ENCODE measurements at regions not wholly inside any gene's neighbourhood (a gene's known extent, or its start where the extent isn't known, plus 50 kb on each side); places are given as distances from the start of the nearest gene placed in this dataset.

GRCh38 chr13:86201477-86201876 is 402.3 kb upstream of the SLITRK6 start:
- TF ChIP-seq, protein P1, sequence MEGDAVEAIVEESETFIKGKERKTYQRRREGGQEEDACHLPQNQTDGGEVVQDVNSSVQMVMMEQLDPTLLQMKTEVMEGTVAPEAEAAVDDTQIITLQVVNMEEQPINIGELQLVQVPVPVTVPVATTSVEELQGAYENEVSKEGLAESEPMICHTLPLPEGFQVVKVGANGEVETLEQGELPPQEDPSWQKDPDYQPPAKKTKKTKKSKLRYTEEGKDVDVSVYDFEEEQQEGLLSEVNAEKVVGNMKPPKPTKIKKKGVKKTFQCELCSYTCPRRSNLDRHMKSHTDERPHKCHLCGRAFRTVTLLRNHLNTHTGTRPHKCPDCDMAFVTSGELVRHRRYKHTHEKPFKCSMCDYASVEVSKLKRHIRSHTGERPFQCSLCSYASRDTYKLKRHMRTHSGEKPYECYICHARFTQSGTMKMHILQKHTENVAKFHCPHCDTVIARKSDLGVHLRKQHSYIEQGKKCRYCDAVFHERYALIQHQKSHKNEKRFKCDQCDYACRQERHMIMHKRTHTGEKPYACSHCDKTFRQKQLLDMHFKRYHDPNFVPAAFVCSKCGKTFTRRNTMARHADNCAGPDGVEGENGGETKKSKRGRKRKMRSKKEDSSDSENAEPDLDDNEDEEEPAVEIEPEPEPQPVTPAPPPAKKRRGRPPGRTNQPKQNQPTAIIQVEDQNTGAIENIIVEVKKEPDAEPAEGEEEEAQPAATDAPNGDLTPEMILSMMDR (IDR thresholded peaks at IDR 0.05; ENCODE audit: insufficient read depth, low read depth, low read length, missing control alignments), result no peak
- DNase-seq (ENCODE audit: low read depth), result no peak
- no peak overlapping the region for H3K4me3 ChIP-seq (ENCODE audit: low read depth, low read length)

DNA sequence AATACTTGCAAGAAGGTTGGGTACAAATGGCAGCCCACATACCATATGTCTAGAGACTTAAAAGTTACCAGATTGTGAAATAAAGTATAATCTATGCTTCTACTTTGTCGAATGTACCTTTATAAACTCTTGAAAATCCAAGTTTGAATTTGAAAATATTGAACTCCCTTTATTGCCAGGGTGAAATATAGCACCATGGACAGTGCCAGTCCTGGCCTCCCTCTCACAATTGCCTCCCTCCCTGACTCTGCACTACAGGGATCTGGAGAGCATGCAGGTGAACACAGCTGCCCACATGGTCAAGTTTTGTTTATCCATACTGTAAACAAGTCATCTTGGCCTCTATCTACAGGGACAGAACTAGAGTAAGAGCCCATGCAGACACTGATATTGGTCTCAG is 394.1 kb upstream of the SLITRK6 start:
- H3K4me3 ChIP-seq (ENCODE audit: low read depth, low read length), result no peak overlapping the region
- DNase-seq (ENCODE audit: low read depth), result no peak
- TF ChIP-seq, protein P1 (IDR thresholded peaks at IDR 0.05; ENCODE audit: insufficient read depth, low read depth, low read length, missing control alignments), result no peak

GRCh38 chr13:86188170-86188569 is 389.0 kb upstream of the SLITRK6 start:
- H3K4me3 ChIP-seq (ENCODE audit: low read depth, low read length), result no peak overlapping the region
- TF ChIP-seq, protein P1 (IDR thresholded peaks at IDR 0.05; ENCODE audit: insufficient read depth, low read depth, low read length, missing control alignments), result no peak
- DNase-seq (ENCODE audit: low read depth), result no peak

DNA sequence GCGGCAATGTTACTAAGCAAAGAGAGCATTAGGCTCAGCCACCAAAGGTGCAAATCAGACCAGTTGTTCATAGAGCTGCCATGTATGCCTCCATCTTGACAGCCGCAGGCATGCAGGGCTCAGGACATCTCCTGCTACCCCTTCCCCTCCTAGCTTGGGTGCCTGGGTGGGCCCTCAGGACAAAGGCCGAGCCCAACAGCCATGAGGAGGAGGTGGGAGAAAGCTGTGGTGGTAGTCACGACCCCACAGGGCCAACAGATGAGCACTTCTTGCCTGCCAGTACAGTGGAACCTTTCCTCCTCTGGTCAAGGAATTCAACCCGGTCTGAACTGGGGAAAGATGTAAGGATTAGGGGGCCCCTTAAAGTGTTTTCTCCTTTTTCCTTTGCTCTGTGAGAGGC is 386.4 kb upstream of the SLITRK6 start:
- H3K4me3 ChIP-seq (ENCODE audit: low read depth, low read length), result no peak overlapping the region
- TF ChIP-seq, protein P1 (IDR thresholded peaks at IDR 0.05; ENCODE audit: insufficient read depth, low read depth, low read length, missing control alignments), result no peak
- no peak for DNase-seq (ENCODE audit: low read depth)

DNA sequence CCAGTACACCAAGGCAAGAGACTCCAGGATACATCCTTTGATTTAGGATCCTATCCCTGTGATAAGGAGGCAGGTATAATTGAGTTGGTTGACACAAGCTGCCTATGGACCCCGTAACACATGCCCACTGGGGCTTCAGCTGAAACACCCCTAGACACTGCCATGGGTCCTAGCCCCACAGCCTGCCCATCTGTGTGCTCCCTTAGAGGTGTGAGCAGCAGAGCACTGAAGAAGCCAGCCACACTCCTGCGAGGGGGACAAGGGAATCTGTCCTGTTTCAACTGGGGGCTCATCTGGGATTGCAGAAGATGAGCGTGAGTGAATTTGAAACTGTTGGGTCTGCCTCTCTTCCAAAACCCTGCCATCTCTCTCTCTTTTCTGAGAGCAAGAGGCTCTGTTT is 385.9 kb upstream of the SLITRK6 start:
- TF ChIP-seq, protein P1 (IDR thresholded peaks at IDR 0.05; ENCODE audit: insufficient read depth, low read depth, low read length, missing control alignments), result no peak
- H3K4me3 ChIP-seq (ENCODE audit: low read depth, low read length), result no peak overlapping the region
- DNase-seq (ENCODE audit: low read depth), result no peak

GRCh38 chr13:86174622-86175021 is 375.4 kb upstream of the SLITRK6 start:
- no peak for DNase-seq (ENCODE audit: low read depth)
- H3K4me3 ChIP-seq (ENCODE audit: low read depth, low read length), result no peak overlapping the region
- TF ChIP-seq, protein P1 (IDR thresholded peaks at IDR 0.05; ENCODE audit: insufficient read depth, low read depth, low read length, missing control alignments), result no peak

- TF ChIP-seq, protein P1 (IDR thresholded peaks at IDR 0.05; ENCODE audit: insufficient read depth, low read depth, low read length, missing control alignments), result no peak
- DNase-seq (ENCODE audit: low read depth), result no peak
- H3K4me3 ChIP-seq (ENCODE audit: low read depth, low read length), result no peak overlapping the region
Measured at GRCh38 chr13:86172961-86173360, 373.7 kb upstream of the SLITRK6 start.
